ENCODE measurements at regions not wholly inside any gene's neighbourhood (a gene's known extent, or its start where the extent isn't known, plus 50 kb on each side); places are given as distances from the start of the nearest gene placed in this dataset.

DNA sequence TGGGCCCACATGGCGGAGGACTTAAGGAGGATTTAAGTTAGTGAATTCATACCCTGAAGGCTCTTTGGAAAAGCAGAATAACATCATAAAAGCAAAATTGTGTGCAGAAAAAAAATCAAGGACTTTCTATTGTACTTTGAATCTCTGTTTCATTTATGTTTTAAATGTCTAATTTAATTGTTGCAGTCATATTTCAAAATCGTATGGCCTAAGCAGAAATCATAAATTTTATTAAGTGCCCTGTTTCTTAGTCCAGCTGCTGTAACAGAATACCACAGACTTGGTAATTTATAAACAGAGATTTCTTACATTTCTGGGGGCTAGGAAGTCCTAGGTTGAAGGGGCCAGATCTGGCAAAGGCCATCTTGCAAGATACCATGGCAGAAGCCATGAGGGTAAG lies 555.6 kb downstream of the LTN1 start:
- TF ChIP-seq POLR2A (IDR thresholded peaks at IDR 0.05), result no peak
- TF ChIP-seq, protein P1, sequence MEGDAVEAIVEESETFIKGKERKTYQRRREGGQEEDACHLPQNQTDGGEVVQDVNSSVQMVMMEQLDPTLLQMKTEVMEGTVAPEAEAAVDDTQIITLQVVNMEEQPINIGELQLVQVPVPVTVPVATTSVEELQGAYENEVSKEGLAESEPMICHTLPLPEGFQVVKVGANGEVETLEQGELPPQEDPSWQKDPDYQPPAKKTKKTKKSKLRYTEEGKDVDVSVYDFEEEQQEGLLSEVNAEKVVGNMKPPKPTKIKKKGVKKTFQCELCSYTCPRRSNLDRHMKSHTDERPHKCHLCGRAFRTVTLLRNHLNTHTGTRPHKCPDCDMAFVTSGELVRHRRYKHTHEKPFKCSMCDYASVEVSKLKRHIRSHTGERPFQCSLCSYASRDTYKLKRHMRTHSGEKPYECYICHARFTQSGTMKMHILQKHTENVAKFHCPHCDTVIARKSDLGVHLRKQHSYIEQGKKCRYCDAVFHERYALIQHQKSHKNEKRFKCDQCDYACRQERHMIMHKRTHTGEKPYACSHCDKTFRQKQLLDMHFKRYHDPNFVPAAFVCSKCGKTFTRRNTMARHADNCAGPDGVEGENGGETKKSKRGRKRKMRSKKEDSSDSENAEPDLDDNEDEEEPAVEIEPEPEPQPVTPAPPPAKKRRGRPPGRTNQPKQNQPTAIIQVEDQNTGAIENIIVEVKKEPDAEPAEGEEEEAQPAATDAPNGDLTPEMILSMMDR (IDR thresholded peaks at IDR 0.05), result no peak
